GM23248 (cell line): ENCODE measurements at regions not wholly inside any gene's neighbourhood (a gene's known extent, or its start where the extent isn't known, plus 50 kb on each side); places are given as distances from the start of the nearest gene placed in this dataset.

ENCODE experiments used
- DNase-seq: peaks from one replicate; pipeline ENCODE4 v3.0.0-alpha.2; 2015
- H2AFZ ChIP-seq: fragments of 200-600 bp; sonication (generic); 2 replicates; pipeline ENCODE4 v1.6.1; 2016; ENCODE audit warnings: antibody characterized with exemption
- H3F3A ChIP-seq: fragments of 200-600 bp; sonication (generic); 2 replicates; pipeline ENCODE4 v1.6.1; 2016; ENCODE audit warnings: mild to moderate bottlenecking, antibody characterized with exemption, mixed run types; ENCODE audit not compliant: insufficient read depth
- H3K27ac ChIP-seq: fragments of 200-600 bp; sonication (generic); 2 replicates; pipeline ENCODE4 v1.5.1; 2016; ENCODE audit warnings: mild to moderate bottlenecking
- H3K27me3 ChIP-seq: fragments of 200-600 bp; sonication (generic); replicated peaks from 2 replicates; pipeline ENCODE4 v1.6.1; 2016; ENCODE audit warnings: mild to moderate bottlenecking; ENCODE audit not compliant: insufficient read depth
- H3K36me3 ChIP-seq: fragments of 200-600 bp; sonication (generic); 2 replicates; pipeline ENCODE4 v1.6.1; 2016; ENCODE audit warnings: low read depth, mild to moderate bottlenecking
- H3K4me1 ChIP-seq: fragments of 200-600 bp; sonication (generic); 2 replicates; pipeline ENCODE4 v1.6.1; 2016; ENCODE audit warnings: mild to moderate bottlenecking; ENCODE audit not compliant: insufficient read depth
- H3K4me2 ChIP-seq: fragments of 200-600 bp; sonication (generic); one replicate; pipeline ENCODE4 v1.6.1; 2016; ENCODE audit warnings: mild to moderate bottlenecking; ENCODE audit not compliant: unreplicated experiment
- H3K4me3 ChIP-seq: fragments of 200-600 bp; sonication (generic); 2 replicates; pipeline ENCODE4 v1.5.1; 2016; ENCODE audit warnings: mild to moderate bottlenecking
- H3K79me2 ChIP-seq: fragments of 200-600 bp; sonication (generic); 2 replicates; pipeline ENCODE4 v1.6.1; 2016; ENCODE audit warnings: mild to moderate bottlenecking; ENCODE audit not compliant: insufficient read depth
- H3K9ac ChIP-seq: fragments of 200-600 bp; sonication (generic); 2 replicates; pipeline ENCODE4 v1.6.1; 2016; ENCODE audit warnings: mild to moderate bottlenecking
- H3K9me2 ChIP-seq: fragments of 200-600 bp; sonication (generic); 2 replicates; pipeline ENCODE4 v1.6.1; 2016; ENCODE audit warnings: mixed run types, mild to moderate bottlenecking, moderate library complexity; ENCODE audit not compliant: insufficient read depth
- H3K9me3 ChIP-seq: fragments of 200-600 bp; sonication (generic); one replicate; pipeline ENCODE4 v1.6.1; 2017; ENCODE audit warnings: low read depth
- H4K20me1 ChIP-seq: fragments of 200-600 bp; sonication (generic); 2 replicates; pipeline ENCODE4 v1.6.0; 2016; ENCODE audit not compliant: insufficient read depth
- EZH2 ChIP-seq: fragments of 200-600 bp; sonication (generic); IDR thresholded peaks from 2 replicates; pipeline ENCODE4 v1.6.1; 2018; ENCODE audit warnings: antibody characterized with exemption, mild to moderate bottlenecking; ENCODE audit not compliant: insufficient read depth, poor library complexity, severe bottlenecking
- EZH2phosphoT487 ChIP-seq: fragments of 200-600 bp; sonication (generic); IDR thresholded peaks from 2 replicates; pipeline ENCODE4 v1.6.1; 2018; ENCODE audit warnings: antibody characterized with exemption, moderate library complexity, mild to moderate bottlenecking, low read depth; ENCODE audit not compliant: insufficient read depth
- WGBS, 2 experiments: methylation state at CpG; one replicate each; pipeline ENCODE4 v1.1.6; 2015 to 2017; ENCODE audit warnings: low lambda C conversion rate in 2 of 2, low coverage in 1 of 2; ENCODE audit errors: missing lambda C conversion rate in 2 of 2; 5-methylcytosine and 5-hydroxymethylcytosine counted together
- in situ Hi-C: fragments of 300-500 bp; cut with MboI; formaldehyde crosslinking; loops from 2 replicates; pipeline ENCODE4 v1.15.0; 2020

GRCh38 chr7:94133460-94133859 is 129.3 kb upstream of the BET1 start:
- peaks cover 18% of the 10 kb centered on the region; the same call in 1 of the 2 replicates for H3F3A ChIP-seq
- H4K20me1 ChIP-seq = no peaks in the 10 kb centered on the region
- no peak for DNase-seq
- H3K27me3 ChIP-seq = no peaks in the 10 kb centered on the region
- no peak overlapping the region for H3K27ac ChIP-seq
- no peak overlapping the region for H3K9ac ChIP-seq
- no peaks in the 10 kb centered on the region; the same call in 1 of the 2 replicates for H3K9me2 ChIP-seq
- peaks cover 15% of the 10 kb centered on the region for H3K4me1 ChIP-seq
- no peaks in the 10 kb centered on the region for H3K36me3 ChIP-seq
- in situ Hi-C loops = no loop called here
- WGBS, 2 experiments = 50 to 51% methylated on average over 4 of the region's 4 CpGs
- H2AFZ ChIP-seq = no peak overlapping the region
- H3K4me2 ChIP-seq = no peak overlapping the region
- H3K79me2 ChIP-seq = no peaks in the 10 kb centered on the region
- H3K4me3 ChIP-seq = no peak overlapping the region
- H3K9me3 ChIP-seq = no peaks in the 10 kb centered on the region
- TF ChIP-seq EZH2phosphoT487 = no peak
- no peak for TF ChIP-seq EZH2

DNA sequence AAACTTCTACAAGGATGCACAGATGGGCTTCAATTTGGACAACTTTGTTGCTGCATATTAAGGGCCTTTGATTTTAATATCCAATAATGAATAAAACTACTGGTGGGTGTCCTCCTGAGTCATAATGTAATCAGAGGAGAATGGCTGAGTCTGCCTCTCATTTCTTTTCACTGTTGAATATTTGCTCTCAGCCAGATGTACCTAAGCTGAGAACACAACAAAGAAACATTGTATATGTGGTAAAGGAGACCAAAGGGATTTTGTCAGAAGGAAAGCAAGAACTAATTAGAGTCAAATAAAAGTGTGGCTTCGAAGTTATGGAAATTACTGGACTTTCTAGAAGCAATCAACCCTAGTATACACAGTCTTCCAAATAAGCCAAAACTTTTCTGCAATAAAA is 131.0 kb upstream of the BET1 start:
- peaks cover under 1% of the 10 kb centered on the region; the same call in 1 of the 2 replicates for H3K4me1 ChIP-seq
- no peaks in the 10 kb centered on the region for H3K9me3 ChIP-seq
- no peaks in the 10 kb centered on the region for H3K36me3 ChIP-seq
- no peak overlapping the region for H3K4me2 ChIP-seq
- H3K4me3 ChIP-seq = no peak overlapping the region
- in situ Hi-C loops = no loop called here
- no peak for TF ChIP-seq EZH2
- TF ChIP-seq EZH2phosphoT487 = no peak
- no peaks in the 10 kb centered on the region for H4K20me1 ChIP-seq
- no peak overlapping the region for H2AFZ ChIP-seq
- peak; percentile 15 for DNase-seq
- H3K79me2 ChIP-seq = no peaks in the 10 kb centered on the region
- no peak overlapping the region for H3K27ac ChIP-seq
- 81 to 91% methylated on average over 1 of the region's 1 CpG for WGBS, 2 experiments
- no peak overlapping the region for H3K9ac ChIP-seq
- no peaks in the 10 kb centered on the region for H3K27me3 ChIP-seq
- H3K9me2 ChIP-seq = no peaks in the 10 kb centered on the region; the same call in 1 of the 2 replicates
- H3F3A ChIP-seq = 0 out of 2 replicates have a peak, but pooled peaks cover 1% of the 10 kb centered on the region

DNA sequence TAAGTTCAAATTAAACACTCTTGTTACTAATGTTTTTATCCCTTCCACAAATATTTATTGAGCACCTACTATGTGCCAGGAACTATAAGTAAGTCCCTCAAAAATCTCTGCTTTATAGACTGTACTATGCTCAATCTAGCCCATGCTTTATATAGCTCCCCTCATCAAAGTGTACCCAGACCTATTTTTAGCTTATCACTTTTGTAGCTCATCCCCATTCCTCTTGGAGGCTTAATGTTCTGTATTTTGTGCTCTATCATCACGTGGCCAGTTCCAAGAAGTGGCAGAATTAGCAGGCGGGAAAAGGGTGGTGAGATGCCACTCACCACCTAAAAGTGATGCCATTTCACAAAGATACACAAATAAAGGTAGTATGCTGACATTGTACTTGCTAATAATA is 138.1 kb upstream of the BET1 start:
- H3K9ac ChIP-seq = no peak overlapping the region
- peaks cover 6% of the 10 kb centered on the region for H3F3A ChIP-seq

DNA sequence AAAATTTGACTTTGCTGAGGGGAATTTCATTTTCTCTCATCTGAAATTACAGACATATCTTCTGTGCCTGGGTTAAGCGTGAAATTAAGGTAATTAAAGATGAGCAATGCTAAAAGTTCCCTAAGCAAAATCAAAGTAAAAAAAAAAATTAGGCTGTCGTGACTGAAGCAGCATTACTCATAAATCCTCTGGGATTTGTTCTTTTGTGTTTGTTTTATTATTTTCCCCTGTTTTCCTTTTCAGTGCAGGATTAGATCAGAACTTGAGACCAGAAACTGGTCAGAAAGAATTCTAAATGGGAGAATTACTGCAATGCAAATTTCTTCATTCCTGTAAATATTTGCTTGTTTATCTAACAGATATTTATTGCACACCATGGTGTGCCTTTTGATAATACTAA is 141.4 kb upstream of the BET1 start:
- peaks cover 21% of the 10 kb centered on the region for H3K4me1 ChIP-seq

More for the DNA sequence above, 138.1 kb upstream of the BET1 start:
- Histone ChIP-seq H3K9me2 (no peaks in the 10 kb centered on the region), H3K4me3 (no peak overlapping the region), H3K9me3 (no peaks in the 10 kb centered on the region), H3K4me2 (no peak overlapping the region), H3K27me3 (no peaks in the 10 kb centered on the region), H3K27ac (no peak overlapping the region), H2AFZ (no peak overlapping the region), H4K20me1 (no peaks in the 10 kb centered on the region), H3K79me2 (no peaks in the 10 kb centered on the region), H3K36me3 (no peaks in the 10 kb centered on the region), H3K4me1 (peaks cover 11% of the 10 kb centered on the region)
- in situ Hi-C loops = no loop called here
- WGBS, 2 experiments = 95 to 96% methylated on average over 2 of the region's 2 CpGs
- no peak for TF ChIP-seq EZH2
- DNase-seq = no peak

GRCh38 chr7:94146408-94146807 is 142.3 kb upstream of the BET1 start:
- 92 to 95% methylated on average over 6 of the region's 6 CpGs for WGBS, 2 experiments
- Histone ChIP-seq H3F3A (peaks cover 21% of the 10 kb centered on the region), H3K9me2 (0 out of 2 replicates have a peak, but pooled peaks cover 4% of the 10 kb centered on the region), H3K36me3 (no peaks in the 10 kb centered on the region), H3K4me3 (no peak overlapping the region), H3K9ac (no peak overlapping the region), H3K79me2 (no peaks in the 10 kb centered on the region), H3K4me1 (peaks cover 25% of the 10 kb centered on the region), H3K27ac (no peak overlapping the region; the same call in 1 of the 2 replicates), H3K27me3 (no peaks in the 10 kb centered on the region), H2AFZ (0 out of 2 replicates have a peak overlapping the region, but pooled peaks have one; percentile 6), H3K9me3 (no peaks in the 10 kb centered on the region), H3K4me2 (no peak overlapping the region), H4K20me1 (no peaks in the 10 kb centered on the region)
- in situ Hi-C loops = no loop called here
- TF ChIP-seq EZH2 = no peak
- no peak for TF ChIP-seq EZH2phosphoT487
- DNase-seq = no peak

More for the DNA sequence above, 141.4 kb upstream of the BET1 start:
- 0 out of 2 replicates have a peak, but pooled peaks cover 4% of the 10 kb centered on the region for H3K9me2 ChIP-seq
- no peaks in the 10 kb centered on the region for H3K79me2 ChIP-seq
- H2AFZ ChIP-seq = peak overlapping the region; percentile 30
- peak overlapping the region; percentile 29; the same call in 1 of the 2 replicates for H3K4me3 ChIP-seq
- peaks cover 15% of the 10 kb centered on the region for H3F3A ChIP-seq
- H3K27me3 ChIP-seq = no peaks in the 10 kb centered on the region
- H3K9me3 ChIP-seq = no peaks in the 10 kb centered on the region
- H4K20me1 ChIP-seq = no peaks in the 10 kb centered on the region
- DNase-seq = peak; percentile 80
- 2 to 11% methylated on average over 2 of the region's 2 CpGs for WGBS, 2 experiments
- peak overlapping the region; percentile 4; the same call in 1 of the 2 replicates for H3K9ac ChIP-seq
- no peaks in the 10 kb centered on the region for H3K36me3 ChIP-seq
- H3K4me2 ChIP-seq = peak overlapping the region; percentile 60
- H3K27ac ChIP-seq = peak overlapping the region; percentile 28
- TF ChIP-seq EZH2phosphoT487 (no peak), EZH2 (no peak)
- in situ Hi-C loops = no loop called here
